ENCODE measurements at regions not wholly inside any gene's neighbourhood (a gene's known extent, or its start where the extent isn't known, plus 50 kb on each side); places are given as distances from the start of the nearest gene placed in this dataset.

DNA sequence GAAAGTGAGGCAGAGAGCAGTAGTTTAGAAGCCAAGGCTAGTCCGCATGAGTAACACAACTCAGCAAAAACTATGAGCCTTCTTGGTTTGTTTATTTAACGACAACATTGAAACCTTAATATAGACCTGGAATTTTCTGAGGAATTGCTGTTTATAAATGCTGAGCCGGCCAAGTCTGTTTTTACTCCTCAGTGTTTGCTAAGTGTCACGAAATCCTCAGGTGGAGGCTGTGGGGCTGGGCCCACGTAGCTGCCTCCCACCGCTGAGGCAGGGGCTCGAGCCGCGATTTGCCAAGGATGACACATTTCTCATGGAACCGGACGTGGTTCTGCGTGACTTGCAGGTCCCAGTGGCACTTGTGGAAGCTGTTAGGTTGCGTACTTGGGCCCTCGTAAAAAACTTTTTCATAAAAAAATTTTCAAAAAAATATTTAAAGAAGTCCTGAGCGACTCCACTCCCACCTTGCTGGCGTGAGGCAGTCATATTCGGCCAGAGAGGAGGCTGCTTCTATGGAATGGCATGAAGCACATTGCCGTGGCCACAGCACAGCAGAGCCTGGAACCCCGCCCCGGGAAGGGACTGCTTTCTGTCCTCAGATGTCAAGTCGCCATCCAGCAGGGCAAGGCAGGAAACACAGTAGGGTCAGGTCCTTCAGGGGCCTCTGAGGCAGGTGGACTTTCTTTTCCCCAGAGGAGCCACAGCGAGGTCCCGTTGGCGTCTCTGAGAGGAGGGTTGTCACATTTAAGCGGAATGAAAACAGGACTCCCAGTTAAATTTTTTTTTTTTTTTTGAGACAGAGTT is 64.8 kb upstream of the PCSK6 start:
- Histone ChIP-seq H3K27ac (ENCODE audit: low read depth, low read length) (no peak overlapping the region), H3K9ac (ENCODE audit: low read length) (no peak overlapping the region), H3K4me3 (replicated peaks in 1 of 2; ENCODE audit: low read depth in 1 of 2, low read length in 2 of 2) (no peak overlapping the region), H3K9me2 (ENCODE audit: insufficient read depth) (no peaks in the 10 kb centered on the region), H3K4me2 (ENCODE audit: low read length) (peak overlapping the region; percentile 19; the same call in 1 of the 2 replicates), H2AFZ (ENCODE audit: low read depth, low read length, poor library complexity, severe bottlenecking) (no peak overlapping the region), H4K20me1 (ENCODE audit: insufficient read depth) (no peaks in the 10 kb centered on the region), H3K36me3 (ENCODE audit: control insufficient read depth in 1 of 2, insufficient read depth in 2 of 2, low read length in 2 of 2) (no peaks in the 10 kb centered on the region), H3K27me3 (ENCODE audit: insufficient read depth, low read length) (no peaks in the 10 kb centered on the region), H3K4me1 (ENCODE audit: control insufficient read depth in 1 of 2, insufficient read depth in 2 of 2, low read length in 2 of 2) (peaks cover 0 to 10% of the 10 kb centered on the region in 2 experiments; a peak in 2 of 4 replicates), H3K9me3 (ENCODE audit: control insufficient read depth in 1 of 2, insufficient read depth in 1 of 2, low read depth in 1 of 2, low read length in 2 of 2) (no peaks in the 10 kb centered on the region), H3K79me2 (ENCODE audit: insufficient read depth, low read length) (no peaks in the 10 kb centered on the region)
- RAD21 ChIA-PET (ENCODE audit: low non-redundant PET in 1 of 2, low total read pairs in 2 of 2, uncharacterized antibody in 2 of 2, unreplicated experiment in 2 of 2), result no interaction called here
- TF ChIP-seq, protein P1, sequence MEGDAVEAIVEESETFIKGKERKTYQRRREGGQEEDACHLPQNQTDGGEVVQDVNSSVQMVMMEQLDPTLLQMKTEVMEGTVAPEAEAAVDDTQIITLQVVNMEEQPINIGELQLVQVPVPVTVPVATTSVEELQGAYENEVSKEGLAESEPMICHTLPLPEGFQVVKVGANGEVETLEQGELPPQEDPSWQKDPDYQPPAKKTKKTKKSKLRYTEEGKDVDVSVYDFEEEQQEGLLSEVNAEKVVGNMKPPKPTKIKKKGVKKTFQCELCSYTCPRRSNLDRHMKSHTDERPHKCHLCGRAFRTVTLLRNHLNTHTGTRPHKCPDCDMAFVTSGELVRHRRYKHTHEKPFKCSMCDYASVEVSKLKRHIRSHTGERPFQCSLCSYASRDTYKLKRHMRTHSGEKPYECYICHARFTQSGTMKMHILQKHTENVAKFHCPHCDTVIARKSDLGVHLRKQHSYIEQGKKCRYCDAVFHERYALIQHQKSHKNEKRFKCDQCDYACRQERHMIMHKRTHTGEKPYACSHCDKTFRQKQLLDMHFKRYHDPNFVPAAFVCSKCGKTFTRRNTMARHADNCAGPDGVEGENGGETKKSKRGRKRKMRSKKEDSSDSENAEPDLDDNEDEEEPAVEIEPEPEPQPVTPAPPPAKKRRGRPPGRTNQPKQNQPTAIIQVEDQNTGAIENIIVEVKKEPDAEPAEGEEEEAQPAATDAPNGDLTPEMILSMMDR (IDR thresholded peaks at IDR 0.05 in 2 of 3, conservative IDR thresholded peaks at IDR 0.05 in 1 of 3; ENCODE audit: borderline replicate concordance in 1 of 3, insufficient read depth in 1 of 3, low read depth in 2 of 3, low read length in 2 of 3), result no peak
- no peak for TF ChIP-seq ELF1 (IDR thresholded peaks at IDR 0.05; ENCODE audit: borderline replicate concordance, low read depth)
- no peak for TF ChIP-seq CEBPB (IDR thresholded peaks at IDR 0.05; ENCODE audit: low read depth)
- no peak for TF ChIP-seq POLR2AphosphoS5 (IDR thresholded peaks at IDR 0.05; ENCODE audit: low read depth, low read length)
- no peak for TF ChIP-seq JUND (IDR thresholded peaks at IDR 0.05)
- no peak for TF ChIP-seq ZFX (IDR thresholded peaks at IDR 0.05)
- TF ChIP-seq, protein P2, sequence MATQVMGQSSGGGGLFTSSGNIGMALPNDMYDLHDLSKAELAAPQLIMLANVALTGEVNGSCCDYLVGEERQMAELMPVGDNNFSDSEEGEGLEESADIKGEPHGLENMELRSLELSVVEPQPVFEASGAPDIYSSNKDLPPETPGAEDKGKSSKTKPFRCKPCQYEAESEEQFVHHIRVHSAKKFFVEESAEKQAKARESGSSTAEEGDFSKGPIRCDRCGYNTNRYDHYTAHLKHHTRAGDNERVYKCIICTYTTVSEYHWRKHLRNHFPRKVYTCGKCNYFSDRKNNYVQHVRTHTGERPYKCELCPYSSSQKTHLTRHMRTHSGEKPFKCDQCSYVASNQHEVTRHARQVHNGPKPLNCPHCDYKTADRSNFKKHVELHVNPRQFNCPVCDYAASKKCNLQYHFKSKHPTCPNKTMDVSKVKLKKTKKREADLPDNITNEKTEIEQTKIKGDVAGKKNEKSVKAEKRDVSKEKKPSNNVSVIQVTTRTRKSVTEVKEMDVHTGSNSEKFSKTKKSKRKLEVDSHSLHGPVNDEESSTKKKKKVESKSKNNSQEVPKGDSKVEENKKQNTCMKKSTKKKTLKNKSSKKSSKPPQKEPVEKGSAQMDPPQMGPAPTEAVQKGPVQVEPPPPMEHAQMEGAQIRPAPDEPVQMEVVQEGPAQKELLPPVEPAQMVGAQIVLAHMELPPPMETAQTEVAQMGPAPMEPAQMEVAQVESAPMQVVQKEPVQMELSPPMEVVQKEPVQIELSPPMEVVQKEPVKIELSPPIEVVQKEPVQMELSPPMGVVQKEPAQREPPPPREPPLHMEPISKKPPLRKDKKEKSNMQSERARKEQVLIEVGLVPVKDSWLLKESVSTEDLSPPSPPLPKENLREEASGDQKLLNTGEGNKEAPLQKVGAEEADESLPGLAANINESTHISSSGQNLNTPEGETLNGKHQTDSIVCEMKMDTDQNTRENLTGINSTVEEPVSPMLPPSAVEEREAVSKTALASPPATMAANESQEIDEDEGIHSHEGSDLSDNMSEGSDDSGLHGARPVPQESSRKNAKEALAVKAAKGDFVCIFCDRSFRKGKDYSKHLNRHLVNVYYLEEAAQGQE (IDR thresholded peaks at IDR 0.05; ENCODE audit: low read depth), result no peak
- TF ChIP-seq, protein P3, sequence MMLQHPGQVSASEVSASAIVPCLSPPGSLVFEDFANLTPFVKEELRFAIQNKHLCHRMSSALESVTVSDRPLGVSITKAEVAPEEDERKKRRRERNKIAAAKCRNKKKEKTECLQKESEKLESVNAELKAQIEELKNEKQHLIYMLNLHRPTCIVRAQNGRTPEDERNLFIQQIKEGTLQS (IDR thresholded peaks at IDR 0.05), result no peak
- ATAC-seq (peak; percentile 55; the same call in 1 of the 2 replicates), DNase-seq (ENCODE audit: low read depth, low spot score) (no peak)
- no TSS peak for BruUV-seq (replicated peaks)
- POLR2A ChIA-PET, result no interaction called here
- intact Hi-C loops (cut with micrococcal nuclease), result no loop called here
- CTCF ChIA-PET, result no interaction called here

Data from HCT116 (cell line).